ENCODE measurements at regions not wholly inside any gene's neighbourhood (a gene's known extent, or its start where the extent isn't known, plus 50 kb on each side); places are given as distances from the start of the nearest gene placed in this dataset.

- H3K27ac ChIP-seq (replicated peaks): no peak overlapping the region
- peaks cover 19% of the 10 kb centered on the region for H3K9me3 ChIP-seq (replicated peaks)
- no peaks in the 10 kb centered on the region for H3K36me3 ChIP-seq
- DNase-seq: no peak
- H3K4me1 ChIP-seq: no peaks in the 10 kb centered on the region
- TF ChIP-seq CTCF (IDR thresholded peaks at IDR 0.05; ENCODE audit: borderline replicate concordance): no peak
- peaks cover 11% of the 10 kb centered on the region for H3K27me3 ChIP-seq (ENCODE audit: low read depth)
- intact Hi-C loops (cut with micrococcal nuclease): no loop called here
- H3K4me3 ChIP-seq: no peak overlapping the region
Measured at GRCh38 chr1:4310396-4310923, 343.9 kb upstream of the AJAP1 start.

- TF ChIP-seq CTCF (IDR thresholded peaks at IDR 0.05; ENCODE audit: borderline replicate concordance): no peak
- peaks cover 21% of the 10 kb centered on the region for H3K9me3 ChIP-seq (replicated peaks)
Measured at GRCh38 chr1:4312024-4312423, 342.4 kb upstream of the AJAP1 start.

GRCh38 chr1:4315202-4315601, 339.2 kb upstream of the AJAP1 start:
- DNase-seq: no peak
- H3K27ac ChIP-seq (replicated peaks): no peak overlapping the region
- peaks cover 21% of the 10 kb centered on the region for H3K9me3 ChIP-seq (replicated peaks)
- H3K4me1 ChIP-seq: no peaks in the 10 kb centered on the region
- intact Hi-C loops (cut with micrococcal nuclease): no loop called here
- no peaks in the 10 kb centered on the region for H3K36me3 ChIP-seq
- no peak overlapping the region for H3K4me3 ChIP-seq
- TF ChIP-seq CTCF (IDR thresholded peaks at IDR 0.05; ENCODE audit: borderline replicate concordance): no peak
- peaks cover 44% of the 10 kb centered on the region for H3K27me3 ChIP-seq (ENCODE audit: low read depth)

More at GRCh38 chr1:4312024-4312423, 342.4 kb upstream of the AJAP1 start:
- H3K4me3 ChIP-seq: no peak overlapping the region
- DNase-seq: no peak
- H3K27ac ChIP-seq (replicated peaks): no peak overlapping the region
- no peaks in the 10 kb centered on the region for H3K4me1 ChIP-seq
- intact Hi-C loops (cut with micrococcal nuclease): no loop called here
- peaks cover 19% of the 10 kb centered on the region for H3K27me3 ChIP-seq (ENCODE audit: low read depth)
- no peaks in the 10 kb centered on the region for H3K36me3 ChIP-seq

- Histone ChIP-seq H3K9me3 (replicated peaks) (peaks cover 21% of the 10 kb centered on the region), H3K36me3 (no peaks in the 10 kb centered on the region), H3K27ac (replicated peaks) (no peak overlapping the region), H3K27me3 (ENCODE audit: low read depth) (peaks cover 49% of the 10 kb centered on the region), H3K4me3 (no peak overlapping the region), H3K4me1 (no peaks in the 10 kb centered on the region)
- intact Hi-C loops (cut with micrococcal nuclease): no loop called here
- no peak for DNase-seq
- no peak for TF ChIP-seq CTCF (IDR thresholded peaks at IDR 0.05; ENCODE audit: borderline replicate concordance)
Measured at GRCh38 chr1:4317207-4317606, 337.2 kb upstream of the AJAP1 start.

- Histone ChIP-seq H3K4me3 (no peak overlapping the region), H3K9me3 (replicated peaks) (peaks cover 20% of the 10 kb centered on the region), H3K36me3 (no peaks in the 10 kb centered on the region), H3K27ac (replicated peaks) (no peak overlapping the region), H3K4me1 (no peaks in the 10 kb centered on the region), H3K27me3 (ENCODE audit: low read depth) (peaks cover 55% of the 10 kb centered on the region)
- DNase-seq: no peak
- no peak for TF ChIP-seq CTCF (IDR thresholded peaks at IDR 0.05; ENCODE audit: borderline replicate concordance)
- intact Hi-C loops (cut with micrococcal nuclease): no loop called here
Measured at GRCh38 chr1:4318720-4319119, 335.7 kb upstream of the AJAP1 start.

Measured in left ventricle myocardium inferior (tissue), 1 donor.